ENCODE measurements at regions not wholly inside any gene's neighbourhood (a gene's known extent, or its start where the extent isn't known, plus 50 kb on each side); places are given as distances from the start of the nearest gene placed in this dataset.

GRCh38 chr10:114724716-114725106 is 66.6 kb upstream of the ABLIM1 start:
- TF ChIP-seq EZH2 (IDR thresholded peaks at IDR 0.05; ENCODE audit: borderline replicate concordance, insufficient read depth, low read depth, low read length, poor library complexity, severe bottlenecking) = no peak
- no peak for TF ChIP-seq CTCF (IDR thresholded peaks at IDR 0.05)
- H3K4me2 ChIP-seq (replicated peaks; ENCODE audit: low read depth, low read length, poor library complexity, severe bottlenecking) = no peak overlapping the region
- intact Hi-C loops (cut with micrococcal nuclease) = no loop called here

GRCh38 chr10:114726820-114727271 is 68.8 kb upstream of the ABLIM1 start:
- CTCF ChIA-PET = no interaction called here
- TF ChIP-seq CTCF (IDR thresholded peaks at IDR 0.05) (no peak), EZH2 (IDR thresholded peaks at IDR 0.05; ENCODE audit: borderline replicate concordance, insufficient read depth, low read depth, low read length, poor library complexity, severe bottlenecking) (no peak)
- no peak for ATAC-seq (ENCODE audit: low read depth)
- H3K36me3 ChIP-seq (replicated peaks in 1 of 2; ENCODE audit: control extremely low read depth in 1 of 2, control insufficient read depth in 1 of 2, extremely low read depth in 1 of 2, insufficient read depth in 2 of 2, low read length in 1 of 2) = no peaks in the 10 kb centered on the region
- H3K4me1 Mint-ChIP-seq = no peaks in the 10 kb centered on the region
- H3K27ac ChIP-seq (ENCODE audit: low read length in 2 of 2) = no peak overlapping the region
- no peak overlapping the region for H3K4me3 ChIP-seq (ENCODE audit: control extremely low read depth in 1 of 5, extremely low read depth in 1 of 5, insufficient read depth in 1 of 5, low read depth in 2 of 5, low read length in 4 of 5)
- no peak overlapping the region for H3K4me2 ChIP-seq (replicated peaks; ENCODE audit: low read depth, low read length, poor library complexity, severe bottlenecking)
- intact Hi-C loops (cut with micrococcal nuclease) = no loop called here
- H3K27me3 ChIP-seq (replicated peaks in 1 of 4; ENCODE audit: control extremely low read depth in 1 of 4, control insufficient read depth in 3 of 4, insufficient read depth in 4 of 4, low read length in 3 of 4) = no peaks in the 10 kb centered on the region
- H3K4me3 Mint-ChIP-seq = no peak overlapping the region
- H3K9ac ChIP-seq (ENCODE audit: low read length) = no peak overlapping the region
- no peaks in the 10 kb centered on the region for H3K79me2 ChIP-seq (ENCODE audit: control insufficient read depth, insufficient read depth, low read length)
- H3K9me3 ChIP-seq (ENCODE audit: control extremely low read depth in 1 of 3, control insufficient read depth in 2 of 3, insufficient read depth in 1 of 3, low read length in 2 of 3) = no peaks in the 10 kb centered on the region
- POLR2A ChIA-PET = no interaction called here
- no peak overlapping the region for H3K27ac Mint-ChIP-seq
- no peaks in the 10 kb centered on the region for H4K20me1 ChIP-seq (ENCODE audit: control insufficient read depth, insufficient read depth, low read length, poor library complexity, severe bottlenecking)
- H3K9me3 Mint-ChIP-seq (ENCODE audit: insufficient read depth) = no peaks in the 10 kb centered on the region
- H3K27me3 Mint-ChIP-seq = no peaks in the 10 kb centered on the region
- no peak for DNase-seq
- H2AFZ ChIP-seq (ENCODE audit: insufficient read depth, low read depth, low read length, poor library complexity, severe bottlenecking) = no peak overlapping the region
- WGBS (ENCODE audit: insufficient coverage) = 60% methylated on average over 1 of the region's 3 CpGs
- no peaks in the 10 kb centered on the region for H3K4me1 ChIP-seq (ENCODE audit: control insufficient read depth in 2 of 2, insufficient read depth in 2 of 2, low read length in 2 of 2)

More at GRCh38 chr10:114724716-114725106, 66.6 kb upstream of the ABLIM1 start:
- H3K27me3 Mint-ChIP-seq = no peaks in the 10 kb centered on the region
- no peak overlapping the region for H3K4me3 Mint-ChIP-seq
- Histone ChIP-seq H3K9ac (ENCODE audit: low read length) (no peak overlapping the region), H3K27me3 (replicated peaks in 1 of 4; ENCODE audit: control extremely low read depth in 1 of 4, control insufficient read depth in 3 of 4, insufficient read depth in 4 of 4, low read length in 3 of 4) (no peaks in the 10 kb centered on the region), H3K9me3 (ENCODE audit: control extremely low read depth in 1 of 3, control insufficient read depth in 2 of 3, insufficient read depth in 1 of 3, low read length in 2 of 3) (no peaks in the 10 kb centered on the region), H3K4me3 (ENCODE audit: control extremely low read depth in 1 of 5, extremely low read depth in 1 of 5, insufficient read depth in 1 of 5, low read depth in 2 of 5, low read length in 4 of 5) (no peak overlapping the region), H3K27ac (ENCODE audit: low read length in 2 of 2) (no peak overlapping the region), H3K79me2 (ENCODE audit: control insufficient read depth, insufficient read depth, low read length) (no peaks in the 10 kb centered on the region), H4K20me1 (ENCODE audit: control insufficient read depth, insufficient read depth, low read length, poor library complexity, severe bottlenecking) (no peaks in the 10 kb centered on the region), H3K36me3 (replicated peaks in 1 of 2; ENCODE audit: control extremely low read depth in 1 of 2, control insufficient read depth in 1 of 2, extremely low read depth in 1 of 2, insufficient read depth in 2 of 2, low read length in 1 of 2) (no peaks in the 10 kb centered on the region), H3K4me1 (ENCODE audit: control insufficient read depth in 2 of 2, insufficient read depth in 2 of 2, low read length in 2 of 2) (no peaks in the 10 kb centered on the region), H2AFZ (ENCODE audit: insufficient read depth, low read depth, low read length, poor library complexity, severe bottlenecking) (no peak overlapping the region)
- H3K9me3 Mint-ChIP-seq (ENCODE audit: insufficient read depth) = no peaks in the 10 kb centered on the region
- H3K4me1 Mint-ChIP-seq = no peaks in the 10 kb centered on the region
- 75% methylated on average over 1 of the region's 3 CpGs for WGBS (ENCODE audit: insufficient coverage)
- ChIA-PET CTCF (no interaction called here), POLR2A (no interaction called here)
- ATAC-seq (ENCODE audit: low read depth) = no peak
- no peak for DNase-seq
- H3K27ac Mint-ChIP-seq = no peak overlapping the region
